ENCODE measurements at regions not wholly inside any gene's neighbourhood (a gene's known extent, or its start where the extent isn't known, plus 50 kb on each side); places are given as distances from the start of the nearest gene placed in this dataset.

- intact Hi-C loops (cut with micrococcal nuclease), result no loop called here
These were observed 136.5 kb upstream of the TMCC3 start for GRCh38 chr12:94786906-94787305.

DNA sequence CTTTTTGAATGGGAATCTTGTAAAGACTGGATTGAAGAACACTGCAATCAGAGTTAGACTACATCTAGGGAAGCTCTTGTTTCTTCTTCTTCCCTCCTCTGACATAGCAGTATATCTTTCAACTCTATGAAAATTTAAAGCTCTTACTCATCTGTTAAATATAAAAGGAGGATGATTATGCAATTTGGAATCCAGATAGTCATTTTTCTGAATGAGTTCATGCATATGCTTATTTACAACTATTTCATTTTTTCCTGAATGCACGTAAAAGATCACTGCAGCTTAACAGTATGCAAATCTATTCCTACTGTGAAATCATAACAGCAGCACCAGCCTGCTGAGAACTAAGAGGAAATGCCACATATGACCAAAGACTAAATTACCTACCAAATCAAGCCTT lies 133.5 kb upstream of the TMCC3 start:
- intact Hi-C loops (cut with micrococcal nuclease), result no loop called here

DNA sequence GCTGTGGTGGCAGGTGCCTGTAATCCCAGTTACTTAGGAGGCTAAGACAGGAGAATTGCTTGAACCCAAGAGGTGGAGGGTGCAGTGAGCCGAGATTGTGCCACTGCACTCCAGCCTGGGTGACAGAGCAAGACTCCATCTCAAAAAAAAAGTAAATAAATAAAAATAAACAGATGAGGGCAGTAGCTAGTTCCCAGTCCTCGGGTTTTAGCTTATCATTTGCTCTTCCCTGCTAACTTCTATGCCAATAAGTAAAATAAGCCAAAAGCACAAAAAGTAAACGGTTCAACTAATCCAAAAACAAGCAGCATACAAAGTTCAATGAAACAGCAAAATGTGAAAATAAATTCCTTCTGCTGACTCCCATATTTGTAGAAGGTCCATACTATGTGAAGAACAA lies 133.0 kb upstream of the TMCC3 start:
- intact Hi-C loops (cut with micrococcal nuclease), result no loop called here

- intact Hi-C loops (cut with micrococcal nuclease), result no loop called here
These were observed 131.5 kb upstream of the TMCC3 start for GRCh38 chr12:94781835-94782234.

- intact Hi-C loops (cut with micrococcal nuclease), result no loop called here
These were observed 129.1 kb upstream of the TMCC3 start for GRCh38 chr12:94779485-94779884.

DNA sequence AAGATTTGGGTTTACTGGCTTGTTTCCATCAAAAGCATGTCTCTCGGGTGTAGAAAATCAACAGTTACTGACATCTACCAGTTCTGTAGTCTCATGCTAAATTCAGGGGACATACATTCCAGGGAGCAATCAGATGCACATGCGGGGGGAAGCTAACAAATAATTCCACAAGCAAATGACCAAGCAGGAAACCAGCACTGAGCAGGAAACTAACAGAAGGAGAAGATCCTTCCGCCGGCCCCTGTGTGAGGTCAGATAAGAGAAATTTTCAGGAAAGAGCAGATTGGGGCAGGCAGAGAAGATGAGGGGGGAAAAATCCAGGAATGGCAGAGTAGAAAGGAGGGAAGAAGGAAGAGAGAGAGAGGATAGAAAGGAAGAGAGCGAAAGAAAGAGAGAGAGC lies 127.6 kb upstream of the TMCC3 start:
- intact Hi-C loops (cut with micrococcal nuclease), result no loop called here

GRCh38 chr12:94775710-94776109 lies 125.4 kb upstream of the TMCC3 start:
- intact Hi-C loops (cut with micrococcal nuclease), result no loop called here

- intact Hi-C loops (cut with micrococcal nuclease), result no loop called here
These were observed 121.4 kb upstream of the TMCC3 start for GRCh38 chr12:94771741-94772140.

DNA sequence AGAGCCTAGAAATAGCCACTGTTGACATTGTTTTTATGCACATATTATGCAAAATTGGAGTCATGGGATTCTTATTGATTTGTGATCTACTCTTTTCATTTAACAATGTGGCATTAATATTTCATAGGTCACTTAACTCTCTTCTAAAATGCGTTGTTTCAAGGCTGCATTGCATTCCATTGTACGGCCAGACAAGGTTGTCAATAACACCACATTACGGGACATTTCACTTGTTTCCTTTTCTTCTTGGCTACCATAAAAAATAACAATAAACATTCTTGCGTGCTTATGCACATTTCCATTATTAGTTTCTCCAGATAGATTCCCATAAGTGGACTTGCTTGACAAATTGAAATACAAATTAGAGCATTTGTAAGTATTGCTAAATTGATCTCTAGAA lies 120.8 kb upstream of the TMCC3 start:
- intact Hi-C loops (cut with micrococcal nuclease), result no loop called here

DNA sequence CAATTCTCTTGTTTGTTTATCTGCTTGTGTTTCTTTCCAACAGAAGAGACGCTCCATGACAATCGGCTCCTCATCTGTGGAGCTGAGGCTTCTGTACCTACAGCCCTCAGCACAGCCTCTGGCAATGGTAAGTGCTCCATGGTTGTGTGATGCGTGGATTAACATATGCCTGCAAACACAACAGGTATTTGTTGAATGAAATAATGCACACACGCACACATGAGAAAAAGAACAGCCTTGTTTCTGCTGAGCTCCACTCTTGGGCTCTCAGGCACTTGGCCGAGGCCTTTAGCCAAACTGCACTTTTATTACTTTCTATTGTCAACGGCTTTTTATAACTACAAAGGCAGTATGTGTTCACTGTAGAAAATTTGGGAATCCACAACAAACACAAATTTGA lies 120.4 kb upstream of the TMCC3 start:
- intact Hi-C loops (cut with micrococcal nuclease), result no loop called here

- intact Hi-C loops (cut with micrococcal nuclease), result loop anchor here (10.0 kb wide), 1 partner anchor 625 kb away; the partner anchor contains the start of gene PLXNC1
These were observed 119.7 kb upstream of the TMCC3 start for GRCh38 chr12:94769776-94770759.

DNA sequence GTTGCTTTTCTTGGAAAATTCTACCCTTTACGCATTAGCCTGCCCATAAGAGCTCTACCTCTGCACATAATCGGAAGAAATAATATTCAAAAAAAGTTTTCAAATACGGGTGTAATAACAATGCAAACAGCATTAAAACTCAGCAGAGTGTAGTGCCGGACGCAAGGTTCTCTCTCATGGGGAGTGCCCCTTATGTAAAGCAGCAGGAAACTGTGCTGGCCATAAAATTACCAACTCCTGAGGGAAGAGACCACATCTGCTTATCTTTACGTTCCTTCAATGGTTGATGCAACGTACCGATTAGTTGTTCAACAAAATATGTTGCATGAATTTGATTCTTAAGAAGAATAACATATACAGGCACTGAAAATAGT lies 118.7 kb upstream of the TMCC3 start:
- intact Hi-C loops (cut with micrococcal nuclease), result loop anchor here (10.0 kb wide), 1 partner anchor 624 kb away; the partner anchor contains the start of gene PLXNC1

- intact Hi-C loops (cut with micrococcal nuclease), result loop anchor here (10.0 kb wide), 1 partner anchor 624 kb away; the partner anchor contains the start of gene PLXNC1
These were observed 118.2 kb upstream of the TMCC3 start for GRCh38 chr12:94768398-94769046.

GRCh38 chr12:94767956-94768355 lies 117.6 kb upstream of the TMCC3 start:
- intact Hi-C loops (cut with micrococcal nuclease), result loop anchor here (10.0 kb wide), 1 partner anchor 623 kb away; the partner anchor contains the start of gene PLXNC1

DNA sequence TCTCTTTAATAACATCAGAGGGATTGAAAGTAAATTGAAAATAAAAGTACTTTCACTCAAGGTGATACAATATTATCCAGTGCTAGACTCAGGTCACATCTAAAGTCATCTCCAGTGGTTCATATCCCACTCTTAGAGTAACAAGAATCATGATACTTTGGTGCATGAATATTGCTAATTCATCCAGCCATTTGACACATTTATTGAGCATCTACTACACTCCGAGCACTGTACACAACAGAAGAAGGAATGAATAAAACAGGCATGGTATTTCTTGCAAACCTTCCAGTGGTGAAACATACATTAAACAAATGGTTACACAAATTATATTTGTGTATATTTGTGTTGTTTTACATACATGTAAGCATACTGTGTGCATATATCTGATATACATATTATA lies 116.0 kb upstream of the TMCC3 start:
- intact Hi-C loops (cut with micrococcal nuclease), result loop anchor here (10.0 kb wide), 1 partner anchor 622 kb away; the partner anchor contains the start of gene PLXNC1

GRCh38 chr12:94763462-94763861 lies 113.1 kb upstream of the TMCC3 start:
- intact Hi-C loops (cut with micrococcal nuclease), result loop anchor here (10.0 kb wide), 1 partner anchor 619 kb away; the partner anchor contains the start of gene PLXNC1

- intact Hi-C loops (cut with micrococcal nuclease), result loop anchor here (10.0 kb wide), 1 partner anchor 618 kb away; the partner anchor contains the start of gene PLXNC1
These were observed 112.6 kb upstream of the TMCC3 start for GRCh38 chr12:94762943-94763342.

- intact Hi-C loops (cut with micrococcal nuclease), result loop anchor here (10.0 kb wide), 1 partner anchor 618 kb away; the partner anchor contains the start of gene PLXNC1
These were observed 112.0 kb upstream of the TMCC3 start for GRCh38 chr12:94762259-94762942.

GRCh38 chr12:94761559-94761958 lies 111.2 kb upstream of the TMCC3 start:
- intact Hi-C loops (cut with micrococcal nuclease), result loop anchor here (10.0 kb wide), 1 partner anchor 617 kb away; the partner anchor contains the start of gene PLXNC1

GRCh38 chr12:94760786-94761185 lies 110.4 kb upstream of the TMCC3 start:
- intact Hi-C loops (cut with micrococcal nuclease), result loop anchor here (10.0 kb wide), 1 partner anchor 616 kb away; the partner anchor contains the start of gene PLXNC1

DNA sequence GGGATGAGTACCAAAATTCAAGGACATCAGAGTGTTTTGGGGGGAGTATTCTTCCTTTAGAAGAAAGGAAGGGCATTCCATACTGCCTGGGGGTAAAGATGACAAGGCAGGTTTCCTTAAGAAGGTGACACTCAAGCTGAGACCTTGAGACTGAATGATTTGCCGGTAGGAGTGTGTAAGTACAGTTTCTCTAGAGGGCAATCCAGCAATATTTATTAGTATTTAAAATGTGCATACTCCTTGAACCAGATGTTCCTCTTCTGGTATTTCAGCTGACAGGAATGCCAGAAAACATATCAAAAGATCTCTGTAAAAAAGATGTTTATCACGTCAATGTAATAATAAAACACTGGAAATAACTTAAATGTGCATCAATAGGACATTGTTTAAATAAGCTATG lies 106.4 kb upstream of the TMCC3 start:
- intact Hi-C loops (cut with micrococcal nuclease), result no loop called here
